Stomach (tissue), 4 donors: ENCODE measurements at regions not wholly inside any gene's neighbourhood (a gene's known extent, or its start where the extent isn't known, plus 50 kb on each side); places are given as distances from the start of the nearest gene placed in this dataset.

Source experiments
- CTCF ChIP-seq, 7 experiments: fragments of 450-650 bp in 4 of 7; fragments of 200-600 bp in 3 of 7; sonication (generic) in 3 of 7; IDR thresholded peaks; one replicate each; pipeline ENCODE4 v1.5.1; 2016 to 2019; ENCODE audit warnings: antibody characterized with exemption in 7 of 7, control low read depth in 2 of 7, mild to moderate bottlenecking in 1 of 7
- POLR2A ChIP-seq, 4 donors: fragments of 450-650 bp; IDR thresholded peaks; one replicate each; pipeline ENCODE4 v1.6.1; 2016; ENCODE audit warnings: antibody characterized with exemption in 4 of 4, control low read depth in 2 of 4, mild to moderate bottlenecking in 1 of 4, moderate library complexity in 1 of 4
- POLR2AphosphoS5 ChIP-seq, 3 donors: sonication (generic); formaldehyde crosslinking; IDR thresholded peaks; one replicate each; pipeline ENCODE4 v1.6.1; 2016; ENCODE audit warnings: antibody characterized with exemption in 3 of 3

- TF ChIP-seq CTCF (IDR thresholded peaks at IDR 0.05) (no peak), POLR2AphosphoS5 (IDR thresholded peaks at IDR 0.05) (no peak), POLR2A (IDR thresholded peaks at IDR 0.05) (no peak)
Observed at GRCh38 chr6:71489736-71490135, 201.1 kb downstream of the OGFRL1 start.
